SK-N-SH (cell line): ENCODE measurements at regions not wholly inside any gene's neighbourhood (a gene's known extent, or its start where the extent isn't known, plus 50 kb on each side); places are given as distances from the start of the nearest gene placed in this dataset.

Source experiments
- FOXJ3 ChIP-seq: sonication (generic); formaldehyde crosslinking; IDR thresholded peaks from 2 replicates; pipeline ENCODE4 v1.5.1; 2020; ENCODE audit warnings: mild to moderate bottlenecking, missing genetic modification reagents
- GABPA ChIP-seq: IDR thresholded peaks from 2 replicates; pipeline ENCODE4 v1.4.0; 2012; ENCODE audit warnings: low read depth, mild to moderate bottlenecking
- POLR2AphosphoS5 ChIP-seq: IDR thresholded peaks from 2 replicates; pipeline ENCODE4 v1.6.1; 2012; ENCODE audit warnings: low read depth, low read length
- RAD21 ChIP-seq: IDR thresholded peaks from 2 replicates; pipeline ENCODE4 v1.6.1; 2012; ENCODE audit warnings: mild to moderate bottlenecking, low read length
- TF ChIP-seq, protein P1 (sequence below): fragments of 200-600 bp; sonication (generic); IDR thresholded peaks from 2 replicates; pipeline ENCODE4 v1.6.1; 2017; ENCODE audit warnings: antibody characterized with exemption, mild to moderate bottlenecking, moderate library complexity

DNA sequence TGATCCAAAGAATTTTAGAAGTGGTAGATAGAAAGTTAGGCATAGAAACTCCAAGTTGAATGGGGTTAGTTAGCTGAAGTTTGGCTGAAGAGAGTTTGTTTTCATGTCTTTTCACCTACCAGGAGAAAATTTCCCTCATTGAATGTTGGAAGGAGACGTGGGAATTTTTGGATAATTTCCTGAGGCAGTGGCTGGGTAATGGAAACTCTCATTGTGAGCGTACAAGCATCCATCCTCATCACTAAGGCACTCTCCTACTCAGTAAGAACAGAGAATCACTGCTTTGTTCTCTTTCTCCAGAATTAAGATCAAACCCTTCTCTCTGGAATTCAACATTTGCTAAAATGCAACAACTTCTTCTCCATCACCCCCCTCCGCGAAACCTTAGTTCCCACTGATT lies 179.7 kb downstream of the PALM2AKAP2 start:
- TF ChIP-seq GABPA (no peak), RAD21 (no peak), FOXJ3 (no peak), POLR2AphosphoS5 (no peak)
- TF ChIP-seq, protein P1, sequence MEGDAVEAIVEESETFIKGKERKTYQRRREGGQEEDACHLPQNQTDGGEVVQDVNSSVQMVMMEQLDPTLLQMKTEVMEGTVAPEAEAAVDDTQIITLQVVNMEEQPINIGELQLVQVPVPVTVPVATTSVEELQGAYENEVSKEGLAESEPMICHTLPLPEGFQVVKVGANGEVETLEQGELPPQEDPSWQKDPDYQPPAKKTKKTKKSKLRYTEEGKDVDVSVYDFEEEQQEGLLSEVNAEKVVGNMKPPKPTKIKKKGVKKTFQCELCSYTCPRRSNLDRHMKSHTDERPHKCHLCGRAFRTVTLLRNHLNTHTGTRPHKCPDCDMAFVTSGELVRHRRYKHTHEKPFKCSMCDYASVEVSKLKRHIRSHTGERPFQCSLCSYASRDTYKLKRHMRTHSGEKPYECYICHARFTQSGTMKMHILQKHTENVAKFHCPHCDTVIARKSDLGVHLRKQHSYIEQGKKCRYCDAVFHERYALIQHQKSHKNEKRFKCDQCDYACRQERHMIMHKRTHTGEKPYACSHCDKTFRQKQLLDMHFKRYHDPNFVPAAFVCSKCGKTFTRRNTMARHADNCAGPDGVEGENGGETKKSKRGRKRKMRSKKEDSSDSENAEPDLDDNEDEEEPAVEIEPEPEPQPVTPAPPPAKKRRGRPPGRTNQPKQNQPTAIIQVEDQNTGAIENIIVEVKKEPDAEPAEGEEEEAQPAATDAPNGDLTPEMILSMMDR, result no peak
